ENCODE measurements at regions not wholly inside any gene's neighbourhood (a gene's known extent, or its start where the extent isn't known, plus 50 kb on each side); places are given as distances from the start of the nearest gene placed in this dataset.

GRCh38 chr4:188892837-188893236 is 753.6 kb downstream of the TRIML1 start:
- TF ChIP-seq POLR2A (IDR thresholded peaks at IDR 0.05) = no peak
- no peak for TF ChIP-seq CTCF (IDR thresholded peaks at IDR 0.05)
- no peak for TF ChIP-seq POLR2AphosphoS5 (IDR thresholded peaks at IDR 0.05)
